ENCODE measurements at regions not wholly inside any gene's neighbourhood (a gene's known extent, or its start where the extent isn't known, plus 50 kb on each side); places are given as distances from the start of the nearest gene placed in this dataset.

DNA sequence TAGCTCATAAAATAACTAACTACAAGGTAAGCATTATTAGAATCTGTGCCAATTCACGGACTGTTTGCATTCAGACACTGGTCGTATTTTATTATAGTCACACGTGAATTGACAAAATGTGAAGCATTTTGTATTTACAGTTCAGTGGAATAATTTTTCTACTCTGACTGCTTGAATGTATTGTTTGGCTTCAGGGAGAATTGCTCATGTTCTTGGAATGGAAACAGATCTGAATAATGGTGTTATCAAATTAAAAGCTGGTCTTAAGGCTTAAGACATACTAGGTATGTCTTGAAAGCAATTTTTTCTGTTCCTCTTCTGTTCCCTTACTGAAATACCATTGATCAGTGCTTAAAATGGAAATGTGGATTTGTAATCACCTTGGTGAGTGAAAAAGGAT, 543.7 kb upstream of the TLE4 start:
- TF ChIP-seq POLR2AphosphoS5 (IDR thresholded peaks at IDR 0.05) = no peak
- TF ChIP-seq, protein P1, sequence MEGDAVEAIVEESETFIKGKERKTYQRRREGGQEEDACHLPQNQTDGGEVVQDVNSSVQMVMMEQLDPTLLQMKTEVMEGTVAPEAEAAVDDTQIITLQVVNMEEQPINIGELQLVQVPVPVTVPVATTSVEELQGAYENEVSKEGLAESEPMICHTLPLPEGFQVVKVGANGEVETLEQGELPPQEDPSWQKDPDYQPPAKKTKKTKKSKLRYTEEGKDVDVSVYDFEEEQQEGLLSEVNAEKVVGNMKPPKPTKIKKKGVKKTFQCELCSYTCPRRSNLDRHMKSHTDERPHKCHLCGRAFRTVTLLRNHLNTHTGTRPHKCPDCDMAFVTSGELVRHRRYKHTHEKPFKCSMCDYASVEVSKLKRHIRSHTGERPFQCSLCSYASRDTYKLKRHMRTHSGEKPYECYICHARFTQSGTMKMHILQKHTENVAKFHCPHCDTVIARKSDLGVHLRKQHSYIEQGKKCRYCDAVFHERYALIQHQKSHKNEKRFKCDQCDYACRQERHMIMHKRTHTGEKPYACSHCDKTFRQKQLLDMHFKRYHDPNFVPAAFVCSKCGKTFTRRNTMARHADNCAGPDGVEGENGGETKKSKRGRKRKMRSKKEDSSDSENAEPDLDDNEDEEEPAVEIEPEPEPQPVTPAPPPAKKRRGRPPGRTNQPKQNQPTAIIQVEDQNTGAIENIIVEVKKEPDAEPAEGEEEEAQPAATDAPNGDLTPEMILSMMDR (IDR thresholded peaks at IDR 0.05) = no peak

Data from breast epithelium (tissue), 3 donors.